ENCODE measurements at regions not wholly inside any gene's neighbourhood (a gene's known extent, or its start where the extent isn't known, plus 50 kb on each side); places are given as distances from the start of the nearest gene placed in this dataset.

DNA sequence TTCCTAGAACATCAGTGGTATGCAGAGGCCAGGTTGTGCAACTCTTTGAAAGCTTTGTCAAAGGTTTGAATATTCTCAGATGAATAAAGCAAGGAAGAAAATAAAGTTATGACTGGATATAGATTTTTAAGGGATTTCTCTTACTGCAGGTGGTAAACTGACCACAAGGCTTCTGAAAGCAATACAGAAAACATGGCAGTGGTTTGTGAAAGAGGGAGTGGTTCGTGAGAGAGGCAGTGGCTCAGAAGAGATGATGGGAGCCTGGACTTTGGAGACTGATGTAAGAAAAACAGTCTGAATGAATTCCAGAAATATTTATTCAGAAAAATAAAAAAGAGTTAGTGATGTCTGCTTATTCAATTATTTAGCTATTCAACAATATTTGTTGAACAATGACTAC, 380.4 kb upstream of the CTNND2 start:
- TF ChIP-seq CTCF (IDR thresholded peaks at IDR 0.05; ENCODE audit: low read depth, low read length, poor library complexity, severe bottlenecking) (no peak), EZH2phosphoT487 (IDR thresholded peaks at IDR 0.05; ENCODE audit: borderline replicate concordance, low read length) (no peak)

Data from DOHH2 (cell line).